AG08395 (cell line): ENCODE measurements at regions not wholly inside any gene's neighbourhood (a gene's known extent, or its start where the extent isn't known, plus 50 kb on each side); places are given as distances from the start of the nearest gene placed in this dataset.
A peak's percentile ranks its signal among the peaks of the same experiment; 100 is the strongest.
"Not testable (repeated sequence)": the region's sequence is repeated elsewhere in the genome, so short reads cannot be mapped to it uniquely, and the experiment has no call there.

Experiments
- DNase-seq: peaks from one replicate; pipeline ENCODE4 v3.0.0; 2012; ENCODE audit warnings: mixed read lengths, low spot score

- DNase-seq: no peak
These were observed 526.9 kb downstream of the BCKDHB start for GRCh38 chr6:80633412-80633811.

GRCh38 chr6:80625405-80625804 is 518.9 kb downstream of the BCKDHB start:
- DNase-seq: no peak

GRCh38 chr6:80623066-80623815 is 516.8 kb downstream of the BCKDHB start:
- no peak for DNase-seq

GRCh38 chr6:80622641-80623040 is 516.2 kb downstream of the BCKDHB start:
- DNase-seq: no peak

- DNase-seq: peak; percentile 30
These were observed 512.5 kb downstream of the BCKDHB start for GRCh38 chr6:80618953-80619352.

- peak; percentile 60 for DNase-seq
These were observed 504.4 kb downstream of the BCKDHB start for GRCh38 chr6:80610846-80611245.

GRCh38 chr6:80608881-80609280 is 502.4 kb downstream of the BCKDHB start:
- DNase-seq: peak; percentile 19

- DNase-seq: peak; percentile 81
These were observed 501.4 kb downstream of the BCKDHB start for GRCh38 chr6:80607811-80608391.

- no peak for DNase-seq
These were observed 498.9 kb downstream of the BCKDHB start for GRCh38 chr6:80605165-80605989.

GRCh38 chr6:80603679-80604078 is 497.2 kb downstream of the BCKDHB start:
- no peak for DNase-seq

GRCh38 chr6:80594461-80594860 is 488.0 kb downstream of the BCKDHB start:
- DNase-seq: no peak

- no peak for DNase-seq
These were observed 486.0 kb downstream of the BCKDHB start for GRCh38 chr6:80592436-80592835.

- no peak for DNase-seq
These were observed 479.8 kb downstream of the BCKDHB start for GRCh38 chr6:80586242-80586641.

GRCh38 chr6:80579391-80580023 is 473.0 kb downstream of the BCKDHB start:
- DNase-seq: no peak

- DNase-seq: not testable (repeated sequence)
These were observed 466.8 kb downstream of the BCKDHB start for GRCh38 chr6:80573320-80573719.

GRCh38 chr6:80566361-80566760 is 459.9 kb downstream of the BCKDHB start:
- DNase-seq: no peak

GRCh38 chr6:80553071-80553740 is 446.7 kb downstream of the BCKDHB start:
- DNase-seq: no peak

- no peak for DNase-seq
These were observed 444.3 kb downstream of the BCKDHB start for GRCh38 chr6:80550748-80551147.

- no peak for DNase-seq
These were observed 443.8 kb downstream of the BCKDHB start for GRCh38 chr6:80550281-80550680.

- DNase-seq: peak; percentile 77
These were observed 442.1 kb downstream of the BCKDHB start for GRCh38 chr6:80548532-80548931.

GRCh38 chr6:80547827-80548226 is 441.4 kb downstream of the BCKDHB start:
- peak; percentile 68 for DNase-seq
